Vagina (tissue), 2 donors: ENCODE measurements at regions not wholly inside any gene's neighbourhood (a gene's known extent, or its start where the extent isn't known, plus 50 kb on each side); places are given as distances from the start of the nearest gene placed in this dataset.

ENCODE experiments used
- CTCF ChIP-seq, 3 experiments: fragments of 450-650 bp in 2 of 3; fragments of 200-600 bp in 1 of 3; sonication (generic) in 1 of 3; IDR thresholded peaks; one replicate each; pipeline ENCODE4 v1.5.1; 2017 to 2019; ENCODE audit warnings: antibody characterized with exemption in 3 of 3, mild to moderate bottlenecking in 2 of 3, moderate library complexity in 2 of 3
- POLR2AphosphoS5 ChIP-seq, 2 donors: sonication (generic); formaldehyde crosslinking; IDR thresholded peaks; one replicate each; pipeline ENCODE4 v1.9.0; 2017; ENCODE audit warnings: antibody characterized with exemption in 2 of 2, mild to moderate bottlenecking in 2 of 2, low read depth in 1 of 2; ENCODE audit not compliant: insufficient read depth in 1 of 2

- TF ChIP-seq CTCF (IDR thresholded peaks at IDR 0.05) (no peak), POLR2AphosphoS5 (IDR thresholded peaks at IDR 0.05; ENCODE audit: insufficient read depth in 1 of 2, low read depth in 1 of 2) (no peak)
Observed at GRCh38 chr16:79697562-79698112, 97.1 kb upstream of the MAF start.
